ENCODE measurements at regions not wholly inside any gene's neighbourhood (a gene's known extent, or its start where the extent isn't known, plus 50 kb on each side); places are given as distances from the start of the nearest gene placed in this dataset.
"Not testable (repeated sequence)": the region's sequence is repeated elsewhere in the genome, so short reads cannot be mapped to it uniquely, and the experiment has no call there.

GRCh38 chr12:107826276-107826675, 51.8 kb downstream of the ASCL4 start:
- DNase-seq = no peak

- DNase-seq = no peak
Observed at GRCh38 chr12:107829271-107829670, 54.8 kb downstream of the ASCL4 start.

- no peak for DNase-seq
Observed at GRCh38 chr12:107832441-107832840, 57.9 kb downstream of the ASCL4 start.

GRCh38 chr12:107840186-107840585, 65.7 kb downstream of the ASCL4 start:
- DNase-seq = no peak

- DNase-seq = no peak
Observed at GRCh38 chr12:107843351-107844311, 69.1 kb downstream of the ASCL4 start.

GRCh38 chr12:107844312-107844921, 69.9 kb downstream of the ASCL4 start:
- DNase-seq = no peak

- no peak for DNase-seq
Observed at GRCh38 chr12:107845226-107845979, 70.9 kb downstream of the ASCL4 start.

- DNase-seq = no peak
Observed at GRCh38 chr12:107845980-107846659, 71.6 kb downstream of the ASCL4 start.

GRCh38 chr12:107847430-107847829, 72.9 kb downstream of the ASCL4 start:
- no peak for DNase-seq

GRCh38 chr12:107847830-107848229, 73.3 kb downstream of the ASCL4 start:
- no peak for DNase-seq

GRCh38 chr12:107853479-107853878, 79.0 kb downstream of the ASCL4 start:
- no peak for DNase-seq

- DNase-seq = no peak
Observed at GRCh38 chr12:107855471-107855870, 81.0 kb downstream of the ASCL4 start.

- no peak for DNase-seq
Observed at GRCh38 chr12:107856096-107856495, 81.6 kb downstream of the ASCL4 start.

- DNase-seq = no peak
Observed at GRCh38 chr12:107857191-107857590, 82.7 kb downstream of the ASCL4 start.

GRCh38 chr12:107859367-107859766, 84.9 kb downstream of the ASCL4 start:
- DNase-seq = peak; percentile 37

- DNase-seq = no peak
Observed at GRCh38 chr12:107864235-107864634, 89.7 kb downstream of the ASCL4 start.

GRCh38 chr12:107864727-107865126, 90.2 kb downstream of the ASCL4 start:
- not testable (repeated sequence) for DNase-seq

GRCh38 chr12:107873223-107873622, 98.7 kb downstream of the ASCL4 start:
- no peak for DNase-seq

- DNase-seq = peak; percentile 67
Observed at GRCh38 chr12:107875786-107876185, 101.3 kb downstream of the ASCL4 start.

- DNase-seq = peak; percentile 83
Observed at GRCh38 chr12:107884769-107885694, 110.5 kb downstream of the ASCL4 start.

- no peak for DNase-seq
Observed at GRCh38 chr12:107888789-107889188, 114.3 kb downstream of the ASCL4 start.

- peak; percentile 70 for DNase-seq
Observed at GRCh38 chr12:107891967-107892366, 117.5 kb downstream of the ASCL4 start.

All from hematopoietic multipotent progenitor cell treated with erythropoietin and hydrocortisone succinate and interleukin-3 and kit ligand, for 4 days (in vitro differentiated cells).